Glomerular visceral epithelial cell (primary cell): ENCODE measurements at regions not wholly inside any gene's neighbourhood (a gene's known extent, or its start where the extent isn't known, plus 50 kb on each side); places are given as distances from the start of the nearest gene placed in this dataset.

Experiments used
- DNase-seq: peaks from one replicate; pipeline ENCODE4 v3.0.0-alpha.2; 2016; ENCODE audit errors: extremely low spot score

GRCh38 chr1:113259988-113260387 is 130.3 kb upstream of the MAGI3 start:
- DNase-seq: no peak

- DNase-seq: no peak
Observed at GRCh38 chr1:113265196-113265595, 125.1 kb upstream of the MAGI3 start.

DNA sequence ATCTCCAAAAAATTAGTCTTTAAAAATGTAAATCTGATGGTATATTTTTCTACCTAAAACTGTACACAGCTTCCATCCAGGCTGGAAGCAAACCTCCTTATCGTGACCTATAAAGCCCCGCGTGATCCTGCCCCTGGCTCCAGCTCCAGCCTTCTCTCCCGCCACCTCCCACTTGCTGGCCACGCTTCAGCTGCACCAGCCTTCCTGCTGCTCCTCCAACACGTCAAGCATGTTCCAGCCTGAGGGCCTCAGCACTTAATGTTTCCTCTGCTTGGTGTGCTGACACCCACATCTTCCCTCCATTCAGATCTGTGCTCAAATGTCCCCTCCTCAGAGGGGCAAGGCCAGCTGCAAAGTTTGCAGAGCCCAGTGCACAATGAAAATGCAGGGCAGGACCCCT is 123.5 kb upstream of the MAGI3 start:
- no peak for DNase-seq

DNA sequence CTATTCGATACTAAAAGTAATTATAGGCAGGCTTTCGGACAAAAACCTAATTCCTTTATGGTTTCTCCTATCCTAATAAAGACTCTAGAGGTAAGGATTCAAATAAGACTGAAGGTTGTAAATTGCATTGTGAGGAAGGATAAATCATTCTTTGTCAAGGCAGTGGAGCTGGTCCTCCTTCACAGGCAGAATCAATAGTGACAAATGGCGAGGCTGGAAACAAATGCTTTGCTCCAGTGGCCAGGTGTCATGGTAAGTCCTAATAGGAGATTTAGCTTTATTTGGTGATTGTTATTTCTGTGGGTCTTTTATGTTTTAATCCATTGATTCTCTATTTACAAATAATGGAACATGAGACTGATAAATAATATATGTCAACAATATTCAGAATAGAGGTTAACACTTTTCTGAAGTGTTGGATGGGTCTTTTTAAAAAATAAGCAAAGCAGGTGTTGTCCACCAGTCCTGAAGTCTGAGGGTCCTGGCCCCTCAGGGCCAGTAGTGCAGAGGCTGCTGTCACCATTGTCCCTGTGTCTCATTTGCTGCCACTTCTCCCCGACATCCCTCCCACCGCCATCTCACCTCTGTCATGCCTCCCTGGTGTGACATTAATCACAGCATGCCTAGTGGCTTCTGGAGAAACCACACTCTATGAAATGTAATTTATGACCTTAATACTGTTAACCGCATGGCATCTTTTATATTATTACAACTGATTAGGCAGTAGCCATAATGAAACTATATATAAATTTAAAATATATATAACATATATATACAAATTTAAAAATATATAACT is 120.9 kb upstream of the MAGI3 start:
- DNase-seq: no peak

DNA sequence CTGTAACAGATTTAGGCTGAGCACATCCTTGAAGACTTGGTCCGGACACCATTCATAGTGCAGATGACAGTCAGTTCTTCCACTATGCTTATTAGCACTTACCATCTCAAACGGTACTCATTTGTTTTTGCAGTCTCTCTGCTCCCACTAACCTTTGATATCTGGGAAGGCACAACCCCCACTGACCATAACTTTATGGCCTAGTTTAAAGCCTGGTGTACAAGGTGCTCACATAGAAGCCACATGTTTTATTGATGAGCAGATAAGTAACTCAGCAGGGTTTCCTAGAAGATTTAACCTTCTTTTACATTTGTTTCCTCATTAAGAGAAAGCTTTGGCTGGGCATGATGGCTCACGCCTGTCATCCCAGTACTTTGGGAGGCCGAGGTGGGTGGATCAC is 119.3 kb upstream of the MAGI3 start:
- DNase-seq: no peak

DNA sequence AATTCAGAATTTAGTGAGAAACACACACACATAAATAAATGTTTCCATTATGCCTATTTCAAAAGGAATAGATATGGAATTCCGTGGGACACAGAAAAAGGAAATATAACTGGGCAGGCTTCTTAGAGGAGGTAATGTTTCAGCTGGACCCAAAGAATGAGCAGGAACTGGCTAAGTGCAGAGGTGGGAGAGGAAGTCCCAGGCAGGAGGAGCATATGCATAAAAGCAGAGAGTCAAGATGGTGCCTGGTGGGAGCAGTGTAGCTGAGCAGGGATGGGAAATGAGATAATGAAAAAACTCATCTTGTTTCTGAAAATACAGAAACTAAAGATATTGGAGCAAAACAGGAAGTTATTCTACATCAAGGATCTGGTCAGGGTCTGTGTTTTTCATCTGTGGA is 115.2 kb upstream of the MAGI3 start:
- no peak for DNase-seq

DNA sequence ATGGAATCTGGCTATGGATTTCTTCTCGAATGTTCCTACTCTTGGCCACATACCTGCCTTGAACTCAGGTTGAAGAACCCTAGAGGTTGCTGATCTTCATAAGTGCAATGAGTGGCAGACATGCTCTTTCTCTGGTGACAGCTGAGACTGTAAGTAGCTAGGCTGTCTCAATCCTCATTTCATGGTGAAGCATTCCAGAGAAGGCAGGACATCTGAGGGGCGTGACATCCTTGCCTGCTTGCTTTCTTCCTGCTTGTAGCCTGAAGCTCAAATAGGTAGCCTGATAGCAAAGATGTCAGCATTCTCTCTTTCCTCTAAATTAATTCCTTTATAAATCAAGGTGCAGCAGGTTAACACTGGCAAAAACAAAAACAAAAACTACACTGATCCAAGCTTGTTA is 114.6 kb upstream of the MAGI3 start:
- DNase-seq: no peak

DNA sequence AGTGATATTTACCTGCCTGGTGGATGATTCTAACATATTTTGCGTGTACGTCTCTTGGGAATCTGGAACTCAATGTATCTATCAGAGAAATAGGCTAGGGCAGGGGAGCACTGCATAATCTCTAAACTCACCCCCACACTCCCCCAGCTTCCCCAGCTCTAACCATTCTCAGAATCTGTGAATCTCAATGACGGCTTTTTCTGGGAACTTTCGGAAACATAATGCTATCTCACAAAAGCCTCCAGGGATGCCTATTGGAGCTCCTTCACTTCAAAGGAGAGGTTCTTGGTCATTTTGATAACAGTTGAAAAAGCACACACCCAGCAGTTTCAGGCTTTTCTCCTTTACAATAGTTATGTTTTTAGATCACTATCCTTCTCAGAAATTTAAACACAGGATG is 113.8 kb upstream of the MAGI3 start:
- DNase-seq: no peak

GRCh38 chr1:113278371-113278770 is 111.9 kb upstream of the MAGI3 start:
- no peak for DNase-seq

- no peak for DNase-seq
Observed at GRCh38 chr1:113278777-113279176, 111.5 kb upstream of the MAGI3 start.

DNA sequence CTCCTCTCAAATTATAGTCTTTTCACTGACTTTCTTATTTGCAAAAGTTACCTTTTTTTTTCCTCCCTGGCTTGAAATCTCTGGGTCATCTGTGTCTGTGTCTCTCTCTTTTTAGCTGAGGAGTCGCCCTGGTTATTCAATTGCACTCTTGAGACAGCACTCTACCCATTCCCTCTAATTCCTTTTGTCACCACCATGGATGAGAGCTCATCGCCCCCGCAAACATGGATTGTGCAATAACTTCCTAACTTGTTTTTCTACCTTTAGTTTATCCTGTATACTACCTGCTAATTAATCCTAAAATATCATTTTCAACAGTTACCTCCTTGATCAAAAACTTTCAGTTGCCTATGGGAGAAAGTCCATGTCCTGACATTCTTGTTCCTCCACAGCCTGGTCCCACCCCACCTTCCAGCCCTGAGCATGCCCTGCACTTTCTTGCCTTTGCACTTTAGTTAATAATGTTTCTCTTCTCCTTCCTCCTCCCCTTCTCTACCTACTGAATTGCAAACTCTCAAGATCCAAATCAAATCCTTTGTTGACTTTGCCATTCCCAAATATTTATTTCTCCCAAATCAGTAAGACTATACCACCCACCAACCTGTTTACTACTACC is 110.4 kb upstream of the MAGI3 start:
- no peak for DNase-seq

DNA sequence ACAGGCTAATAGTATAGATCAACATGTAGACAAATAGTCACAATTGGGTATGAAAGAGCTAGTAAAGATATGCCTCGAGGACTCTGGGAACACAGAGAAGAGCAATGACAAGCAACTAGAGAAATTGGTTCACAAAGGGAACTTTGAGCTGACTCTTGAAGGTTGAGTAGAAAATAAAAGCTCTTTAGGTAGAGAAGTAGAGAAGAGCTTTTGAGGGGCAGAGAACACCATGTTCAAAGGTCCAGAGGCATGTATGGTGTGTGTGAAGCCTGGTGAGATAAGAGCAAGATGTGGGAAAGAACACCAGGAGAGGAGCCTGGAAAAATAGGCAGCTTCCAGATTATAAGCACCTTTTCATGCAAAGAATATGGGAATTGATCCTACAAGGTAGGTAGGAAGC is 109.7 kb upstream of the MAGI3 start:
- DNase-seq: no peak

DNA sequence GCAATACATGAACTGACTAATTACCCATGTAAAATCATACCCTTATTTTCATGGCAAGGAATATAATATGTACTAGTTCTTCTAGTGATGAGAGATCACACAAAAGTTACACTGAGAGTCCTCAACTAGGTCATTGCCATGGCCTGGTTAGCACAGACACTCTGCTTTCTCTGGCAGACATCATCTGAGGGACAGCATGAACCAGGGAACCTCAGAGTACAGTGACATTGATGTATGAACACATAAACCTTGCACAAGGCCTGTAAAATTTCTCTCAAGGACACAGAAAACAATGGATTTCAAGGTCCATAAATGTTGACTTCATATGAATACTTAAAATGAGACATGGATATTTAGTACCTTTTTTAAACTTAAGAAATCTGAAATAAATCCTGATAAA is 108.8 kb upstream of the MAGI3 start:
- no peak for DNase-seq

DNA sequence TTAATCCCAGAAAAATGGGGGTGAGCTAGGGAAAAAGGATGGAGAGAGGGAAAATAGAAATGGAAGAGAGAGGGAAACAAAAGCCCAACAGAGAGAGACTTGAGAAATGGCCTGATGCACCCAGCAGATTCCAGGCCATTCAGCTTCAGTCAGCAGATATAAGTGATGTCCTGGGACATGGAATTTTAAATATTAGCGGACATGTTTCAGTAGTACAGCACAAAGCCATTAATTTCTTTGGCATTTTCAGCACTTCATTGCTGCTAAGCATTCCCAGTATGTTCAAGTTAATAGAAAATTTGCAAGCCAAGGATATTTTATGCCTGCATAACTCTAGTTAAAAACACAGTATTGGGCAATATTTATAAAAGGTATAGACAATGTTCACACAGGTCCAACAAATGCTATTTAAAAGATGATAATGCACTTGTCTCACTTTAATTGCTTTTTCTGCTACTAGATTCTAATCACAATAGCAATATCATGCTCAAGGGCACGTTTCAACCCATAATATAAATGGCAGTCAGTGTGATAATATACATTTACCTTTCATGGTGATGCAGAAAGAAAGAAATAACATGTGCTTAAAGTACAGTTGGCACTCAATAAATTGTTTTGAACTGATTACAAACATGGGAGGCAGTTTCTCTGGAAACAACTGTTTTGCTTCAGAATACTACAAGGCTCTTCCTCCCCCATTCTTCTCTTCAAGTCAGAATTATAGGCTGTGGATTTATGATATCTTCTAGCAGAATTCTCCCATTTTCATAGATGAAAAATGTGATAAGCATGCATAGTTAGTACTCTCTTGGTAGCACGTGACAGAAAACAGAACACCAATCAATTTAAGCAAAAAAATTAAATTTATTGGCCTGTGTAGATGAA is 108.1 kb upstream of the MAGI3 start:
- no peak for DNase-seq

DNA sequence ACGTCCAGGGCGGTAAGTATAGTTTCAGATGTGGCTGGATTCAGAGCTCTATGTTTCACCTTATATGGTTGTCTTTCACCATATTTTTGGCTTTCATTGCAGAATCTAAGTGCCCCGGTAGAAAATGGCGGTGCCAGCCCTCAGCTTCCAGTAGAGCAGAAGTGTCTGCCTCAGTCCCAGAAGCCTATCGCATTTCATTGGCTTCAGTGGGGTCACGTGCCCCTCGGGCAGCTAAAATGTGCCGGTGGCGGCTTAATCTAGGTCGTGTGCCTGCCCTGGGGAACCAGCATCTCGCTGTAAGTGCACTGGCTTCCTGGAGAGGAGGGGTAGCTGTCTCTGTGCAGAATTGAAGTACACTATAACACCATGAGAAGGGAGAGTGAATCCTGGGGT is 107.4 kb upstream of the MAGI3 start:
- no peak for DNase-seq

DNA sequence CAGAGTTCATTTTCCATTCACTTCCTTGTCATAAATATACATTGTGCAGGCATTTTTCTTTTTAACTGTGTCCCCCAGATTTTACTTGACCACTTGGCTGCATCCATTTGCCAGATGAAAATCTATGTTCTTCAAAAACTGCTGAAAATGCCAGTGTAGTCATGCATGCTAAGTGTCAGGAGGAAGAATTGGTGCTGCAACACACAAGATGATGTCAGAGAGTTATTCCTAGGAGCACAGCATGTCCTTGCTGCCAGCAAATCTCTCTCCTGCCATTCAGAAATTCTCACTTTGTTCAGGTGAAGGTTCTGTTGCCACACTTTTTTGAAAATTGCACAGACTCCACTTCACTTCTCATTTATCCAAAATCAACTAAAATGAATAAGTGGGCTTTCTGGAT is 106.4 kb upstream of the MAGI3 start:
- peak; percentile 30 for DNase-seq

DNA sequence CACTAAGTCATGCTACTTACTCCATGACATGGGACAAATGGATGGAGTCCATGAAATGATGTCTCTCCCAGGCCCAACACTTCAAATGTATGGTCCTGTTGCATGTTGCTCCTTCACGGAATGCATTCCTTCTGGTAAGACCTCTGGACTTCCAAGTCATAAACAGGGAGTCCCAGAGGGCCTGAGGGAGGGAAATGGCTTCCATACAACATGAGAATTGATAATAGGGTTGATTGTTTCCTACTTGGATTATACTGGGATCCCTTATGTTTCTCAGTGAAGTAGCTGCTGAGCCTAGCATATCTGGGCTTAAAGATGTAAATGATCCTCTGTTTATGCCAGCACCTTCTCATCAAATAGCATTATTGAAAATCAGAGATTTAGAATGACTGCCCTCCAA is 104.2 kb upstream of the MAGI3 start:
- DNase-seq: no peak

GRCh38 chr1:113291777-113292602 is 98.3 kb upstream of the MAGI3 start:
- DNase-seq: no peak

- DNase-seq: no peak
Observed at GRCh38 chr1:113292603-113293255, 97.6 kb upstream of the MAGI3 start.

GRCh38 chr1:113293256-113293626 is 97.1 kb upstream of the MAGI3 start:
- DNase-seq: no peak

GRCh38 chr1:113297749-113298148 is 92.6 kb upstream of the MAGI3 start:
- no peak for DNase-seq
